Activated CD8-positive, alpha-beta memory T cell treated with anti-CD3 and anti-CD28 coated beads for 36 hours (primary cell): ENCODE measurements at regions not wholly inside any gene's neighbourhood (a gene's known extent, or its start where the extent isn't known, plus 50 kb on each side); places are given as distances from the start of the nearest gene placed in this dataset.
"Not testable (repeated sequence)": the region's sequence is repeated elsewhere in the genome, so short reads cannot be mapped to it uniquely, and the experiment has no call there.

Experiments used
- CTCF ChIA-PET: fragments of 350-600 bp; sonication (Branson Sonifier 250); formaldehyde crosslinking; loops from one replicate; lab custom pipeline; 2021; ENCODE audit warnings: antibody characterized with exemption; lab: Charles Lee
- POLR2A ChIA-PET: fragments of 350-600 bp; sonication (Branson Sonifier 250); formaldehyde crosslinking; loops from one replicate; lab custom pipeline; 2021; ENCODE audit warnings: antibody characterized with exemption; lab: Charles Lee

- ChIA-PET POLR2A (no interaction called here), CTCF (no interaction called here)
Measured at GRCh38 chr3:3902161-3902560, 102.9 kb downstream of the LRRN1 start.

GRCh38 chr3:3906171-3906570, 106.9 kb downstream of the LRRN1 start:
- ChIA-PET CTCF (no interaction called here), POLR2A (no interaction called here)

- CTCF ChIA-PET, result no interaction called here
- POLR2A ChIA-PET, result no interaction called here
Measured at GRCh38 chr3:3907023-3907422, 107.8 kb downstream of the LRRN1 start.

- ChIA-PET CTCF (no interaction called here), POLR2A (no interaction called here)
Measured at GRCh38 chr3:3918763-3919162, 119.5 kb downstream of the LRRN1 start.

- POLR2A ChIA-PET, result no interaction called here
- CTCF ChIA-PET, result no interaction called here
Measured at GRCh38 chr3:3919316-3919715, 120.1 kb downstream of the LRRN1 start.

- ChIA-PET POLR2A (no interaction called here), CTCF (no interaction called here)
Measured at GRCh38 chr3:3923619-3924018, 124.4 kb downstream of the LRRN1 start.

- ChIA-PET POLR2A (no interaction called here), CTCF (no interaction called here)
Measured at GRCh38 chr3:3927198-3927597, 128.0 kb downstream of the LRRN1 start.

GRCh38 chr3:3927965-3928364, 128.7 kb downstream of the LRRN1 start:
- CTCF ChIA-PET, result no interaction called here
- POLR2A ChIA-PET, result no interaction called here

- CTCF ChIA-PET, POLR2A ChIA-PET: not testable (repeated sequence)
Measured at GRCh38 chr3:3941380-3941779, 142.1 kb downstream of the LRRN1 start.

- ChIA-PET POLR2A (no interaction called here), CTCF (no interaction called here)
Measured at GRCh38 chr3:3951071-3951470, 151.8 kb downstream of the LRRN1 start.

GRCh38 chr3:3951501-3951900, 152.3 kb downstream of the LRRN1 start:
- CTCF ChIA-PET, result no interaction called here
- POLR2A ChIA-PET, result no interaction called here

- POLR2A ChIA-PET, CTCF ChIA-PET: not testable (repeated sequence)
Measured at GRCh38 chr3:3962867-3963266, 163.6 kb downstream of the LRRN1 start.

- CTCF ChIA-PET, result no interaction called here
- POLR2A ChIA-PET, result no interaction called here
Measured at GRCh38 chr3:3984053-3984452, 184.8 kb downstream of the LRRN1 start.

- POLR2A ChIA-PET, result no interaction called here
- CTCF ChIA-PET, result no interaction called here
Measured at GRCh38 chr3:3991598-3991997, 192.4 kb downstream of the LRRN1 start.

- ChIA-PET POLR2A (no interaction called here), CTCF (no interaction called here)
Measured at GRCh38 chr3:3992312-3992874, 193.2 kb downstream of the LRRN1 start.

- POLR2A ChIA-PET, result no interaction called here
- CTCF ChIA-PET, result interaction anchor here (0.6 to 0.8 kb wide), 4 partner anchors 76 to 1430 kb away, joined by 3 to 4 read pairs (median 3); no protein-coding TSS in a partner anchor
Measured at GRCh38 chr3:3998140-3998922, 199.1 kb downstream of the LRRN1 start.

GRCh38 chr3:3999340-3999739, 200.1 kb downstream of the LRRN1 start:
- CTCF ChIA-PET, result interaction anchor here (0.7 kb wide), 1 partner anchor 1431 kb away, joined by 4 read pairs; no protein-coding TSS in a partner anchor

GRCh38 chr3:4001976-4002375, 202.7 kb downstream of the LRRN1 start:
- ChIA-PET CTCF (no interaction called here), POLR2A (no interaction called here)

More at GRCh38 chr3:3999340-3999739, 200.1 kb downstream of the LRRN1 start:
- POLR2A ChIA-PET, result not testable (repeated sequence)

GRCh38 chr3:4006288-4006687, 207.1 kb downstream of the LRRN1 start:
- CTCF ChIA-PET, result no interaction called here
- POLR2A ChIA-PET, result no interaction called here

- ChIA-PET CTCF (no interaction called here), POLR2A (no interaction called here)
Measured at GRCh38 chr3:4008205-4008604, 209.0 kb downstream of the LRRN1 start.

GRCh38 chr3:4011166-4011565, 211.9 kb downstream of the LRRN1 start:
- ChIA-PET CTCF (no interaction called here), POLR2A (no interaction called here)
